HepG2 (cell line): ENCODE measurements at regions not wholly inside any gene's neighbourhood (a gene's known extent, or its start where the extent isn't known, plus 50 kb on each side); places are given as distances from the start of the nearest gene placed in this dataset.

ENCODE experiments used
- ATAC-seq: fragments of 200-7000 bp; cut with Tn5 transposase; 3 replicates; pipeline ENCODE4 v1.9.1; 2020; ENCODE audit warnings: mild to moderate bottlenecking, moderate library complexity
- BruUV-seq: library from RNA; stranded (reverse); fragments of 400-500 nt; replicated peaks from 2 replicates; lab custom pipeline; 2021; lab: Mats Ljungman, UMichigan
- CTCF ChIA-PET: fragments of 300-600 bp; formaldehyde crosslinking; extraction: SDS; loops from one replicate; lab custom pipeline; 2021; ENCODE audit warnings: low total read pairs, inconsistent platforms, low intra/inter-chr PET ratio; lab: Yijun Ruan, JAX
- POLR2A ChIA-PET: fragments of 350-600 bp; sonication (Branson Sonifier 250); formaldehyde crosslinking; loops from one replicate; lab custom pipeline; 2020; ENCODE audit warnings: antibody characterized with exemption, inconsistent platforms; lab: Yijun Ruan, JAX
- DNase-seq: peaks from one replicate; pipeline ENCODE4 v3.0.0-alpha.2; 2015; ENCODE audit warnings: low spot score
- FAIRE-seq: peaks from 3 replicates; lab custom pipeline; 2011; peaks lifted over from hg19 to GRCh38; lab: Jason Lieb, UNC
- H2AFZ ChIP-seq: one replicate; pipeline ENCODE4 v1.6.1; 2011; ENCODE audit warnings: low read length, inconsistent platforms
- H3K27ac ChIP-seq: fragments of 300-600 bp; 3 replicates; pipeline ENCODE4 v1.8.0; 2011; ENCODE audit warnings: mixed run types, mild to moderate bottlenecking, mixed read lengths, low read length, inconsistent platforms; ENCODE audit not compliant: insufficient read depth; ENCODE audit errors: extremely low read length
- H3K27me3 ChIP-seq, 2 experiments: fragments of 200-600 bp in 1 of 2; 2 replicates in 1 of 2; 3 replicates in 1 of 2; pipeline versions ENCODE4 v1.6.0 to v1.8.0; 2011; ENCODE audit warnings: low read length in 2 of 2, mild to moderate bottlenecking in 2 of 2, moderate library complexity in 2 of 2, inconsistent platforms in 1 of 2; ENCODE audit not compliant: insufficient read depth in 2 of 2, control insufficient read depth in 1 of 2
- H3K36me3 ChIP-seq, 2 experiments: fragments of 200-600 bp in 1 of 2; replicated peaks in 1 of 2; 2 replicates in 1 of 2; 3 replicates in 1 of 2; pipeline versions ENCODE4 v1.5.1 to v1.8.0; 2011; ENCODE audit warnings: low read length in 2 of 2, inconsistent platforms in 1 of 2; ENCODE audit not compliant: insufficient read depth in 2 of 2, control insufficient read depth in 1 of 2
- H3K4me1 ChIP-seq: 2 replicates; pipeline ENCODE4 v1.5.1; 2012; ENCODE audit warnings: low read length, inconsistent platforms; ENCODE audit not compliant: insufficient read depth
- H3K4me2 ChIP-seq: 2 replicates; pipeline ENCODE4 v1.6.0; 2011; ENCODE audit warnings: low read depth, low read length, inconsistent platforms
- H3K4me3 ChIP-seq, 3 experiments: fragments of 200-600 bp in 1 of 3; sonication (generic), shearing (Covaris generic) in 1 of 3; replicated peaks in 1 of 3; 2 replicates each; pipeline ENCODE4 v1.5.1; 2011 to 2016; ENCODE audit warnings: low read length in 3 of 3, inconsistent platforms in 2 of 3, low read depth in 2 of 3, mild to moderate bottlenecking in 2 of 3, control low read depth in 1 of 3, mixed read lengths in 1 of 3; ENCODE audit not compliant: insufficient read depth in 1 of 3
- H3K79me2 ChIP-seq: one replicate; pipeline ENCODE4 v1.6.1; 2011; ENCODE audit warnings: low read length, inconsistent platforms; ENCODE audit not compliant: insufficient read depth
- H3K9ac ChIP-seq: 2 replicates; pipeline ENCODE4 v1.6.0; 2011; ENCODE audit warnings: mild to moderate bottlenecking, low read depth, low read length, inconsistent platforms; ENCODE audit not compliant: insufficient read depth
- H3K9me3 ChIP-seq: 2 replicates; pipeline ENCODE4 v1.5.1; 2012; ENCODE audit warnings: mild to moderate bottlenecking, low read length
- H4K20me1 ChIP-seq: 2 replicates; pipeline ENCODE4 v1.6.0; 2011; ENCODE audit warnings: inconsistent platforms, mild to moderate bottlenecking, low read length, moderate library complexity; ENCODE audit not compliant: insufficient read depth
- HDAC1 ChIP-seq: sonication (generic); formaldehyde crosslinking; IDR thresholded peaks from 2 replicates; pipeline ENCODE4 v1.5.1; 2020; ENCODE audit warnings: mild to moderate bottlenecking, missing genetic modification reagents
- IKZF1 ChIP-seq: fragments of 450-650 bp; IDR thresholded peaks from 2 replicates; pipeline ENCODE4 v1.7.1; 2016
- MYC ChIP-seq: sonication (generic); formaldehyde crosslinking; IDR thresholded peaks from 2 replicates; pipeline ENCODE4 v1.9.0; 2021; ENCODE audit warnings: missing genetic modification reagents, borderline replicate concordance
- MZF1 ChIP-seq: sonication (generic); formaldehyde crosslinking; IDR thresholded peaks from 2 replicates; pipeline ENCODE4 v1.8.1; 2023; ENCODE audit warnings: mild to moderate bottlenecking, missing genetic modification reagents, borderline replicate concordance
- PPARG ChIP-seq: conservative IDR thresholded peaks from 2 replicates; pipeline ENCODE4 v1.6.1; 2016; ENCODE audit warnings: missing biosample characterization, missing genetic modification reagents
- SMAD3 ChIP-seq: sonication (generic); formaldehyde crosslinking; IDR thresholded peaks from 2 replicates; pipeline ENCODE4 v1.4.0; 2020; ENCODE audit warnings: missing genetic modification reagents
- STAT5B ChIP-seq: sonication (generic); formaldehyde crosslinking; IDR thresholded peaks from 2 replicates; pipeline ENCODE4 v1.4.0; 2020; ENCODE audit warnings: missing genetic modification reagents
- YEATS4 ChIP-seq: sonication (generic); formaldehyde crosslinking; IDR thresholded peaks from 2 replicates; pipeline ENCODE4 v1.4.0; 2020; ENCODE audit warnings: missing genetic modification reagents, borderline replicate concordance
- ZKSCAN8 ChIP-seq: IDR thresholded peaks from 2 replicates; pipeline ENCODE4 v1.6.1; 2016; ENCODE audit warnings: borderline replicate concordance, missing genetic modification reagents, missing compliant biosample characterization
- ZNF260 ChIP-seq: sonication (generic); formaldehyde crosslinking; IDR thresholded peaks from 2 replicates; pipeline ENCODE4 v1.4.0; 2020; ENCODE audit warnings: missing genetic modification reagents, low read depth, mild to moderate bottlenecking, borderline replicate concordance
- ZNF430 ChIP-seq: sonication (generic); formaldehyde crosslinking; IDR thresholded peaks from 2 replicates; pipeline ENCODE4 v1.9.0; 2021; ENCODE audit warnings: mild to moderate bottlenecking, missing genetic modification reagents
- ZNF446 ChIP-seq: sonication (generic); formaldehyde crosslinking; IDR thresholded peaks from 2 replicates; pipeline ENCODE4 v1.5.0; 2020; ENCODE audit warnings: mild to moderate bottlenecking, missing genetic modification reagents
- ZNF569 ChIP-seq: sonication (generic); formaldehyde crosslinking; IDR thresholded peaks from 2 replicates; pipeline ENCODE4 v1.5.0; 2020; ENCODE audit warnings: mild to moderate bottlenecking, missing genetic modification reagents, moderate library complexity, borderline replicate concordance
- ZNF850 ChIP-seq: sonication (generic); formaldehyde crosslinking; conservative IDR thresholded peaks from 2 replicates; pipeline ENCODE4 v1.9.0; 2021; ENCODE audit warnings: mild to moderate bottlenecking, missing genetic modification reagents
- WGBS: methylation state at CpG from one replicate; pipeline ENCODE4 v1.1.6; 2017; ENCODE audit warnings: low lambda C conversion rate; 5-methylcytosine and 5-hydroxymethylcytosine counted together
- in situ Hi-C: cut with HindIII; loops from 2 replicates; pipeline ENCODE4 v1.10.0; 2017; ENCODE audit warnings: low pct_unique_long_range_greater_than_20kb; ENCODE audit not compliant: extremely low pct_ligation_motif_present
- intact Hi-C: fragments of 100-400 bp; cut with micrococcal nuclease; formaldehyde crosslinking; loops from one replicate; pipeline ENCODE4 v1.10.0; 2022; ENCODE audit not compliant: unreplicated experiment
- TF ChIP-seq, protein P1 (sequence below): sonication (generic); formaldehyde crosslinking; IDR thresholded peaks from 2 replicates; pipeline ENCODE4 v1.5.1; 2020; ENCODE audit warnings: missing genetic modification reagents, mild to moderate bottlenecking, borderline replicate concordance
- TF ChIP-seq, protein P2 (sequence below): sonication (generic); formaldehyde crosslinking; IDR thresholded peaks from 2 replicates; pipeline ENCODE4 v1.4.0; 2020; ENCODE audit warnings: missing genetic modification reagents, borderline replicate concordance
- TF ChIP-seq, protein P3 (sequence below): sonication (generic); formaldehyde crosslinking; IDR thresholded peaks from 2 replicates; pipeline ENCODE4 v1.5.0; 2020; ENCODE audit warnings: missing genetic modification reagents, mild to moderate bottlenecking, borderline replicate concordance

DNA sequence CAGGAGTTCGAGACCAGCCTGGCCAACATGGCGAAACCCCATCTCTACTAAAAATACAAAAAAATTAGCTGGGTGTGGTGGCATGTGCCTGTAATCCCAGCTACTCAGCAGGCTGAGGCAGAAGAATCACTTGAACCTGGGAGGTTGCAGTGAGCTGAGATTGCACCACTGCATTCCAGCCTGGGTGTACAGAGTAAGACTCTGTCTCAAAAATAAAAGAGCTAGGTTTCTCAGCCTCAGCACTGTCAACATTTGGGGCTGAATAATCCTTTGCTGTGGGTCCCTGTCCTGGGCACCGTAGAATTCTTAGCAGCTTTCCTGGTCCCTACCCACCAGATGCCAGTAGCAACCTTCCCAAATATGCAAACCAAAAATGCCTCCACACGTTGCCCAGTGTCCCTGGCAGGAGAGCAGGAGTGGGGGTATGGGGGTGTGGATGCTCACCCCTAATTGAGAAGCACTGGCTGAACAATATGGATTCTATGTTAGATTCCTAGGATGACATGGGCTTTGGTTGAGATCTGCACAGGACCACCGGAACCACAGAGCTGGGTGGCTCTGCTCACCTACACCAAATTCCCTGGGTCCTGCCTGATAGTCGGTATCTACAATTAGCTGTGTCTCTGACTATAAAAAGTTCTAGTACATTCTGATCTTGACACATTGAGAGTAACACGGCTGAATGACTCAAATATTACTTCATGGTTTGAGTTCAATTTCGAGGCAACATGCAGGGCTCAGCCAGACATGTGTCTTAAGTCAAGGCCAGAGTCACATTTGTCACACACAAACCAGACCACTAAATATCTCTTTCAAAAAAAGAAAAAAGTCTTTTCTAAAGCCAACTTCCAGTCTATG is 577.0 kb upstream of the MDFIC2 start:
- H3K9me3 ChIP-seq = no peaks in the 10 kb centered on the region
- H3K36me3 ChIP-seq = no peaks in the 10 kb centered on the region
- H4K20me1 ChIP-seq = no peaks in the 10 kb centered on the region
- DNase-seq (no peak), ATAC-seq (no peak), FAIRE-seq (no peak)
- 19% methylated on average over 5 of the region's 8 CpGs for WGBS
- no peaks in the 10 kb centered on the region for H3K4me1 ChIP-seq
- no peak overlapping the region for H3K4me3 ChIP-seq
- H3K27me3 ChIP-seq = no peaks in the 10 kb centered on the region
- CTCF ChIA-PET = no interaction called here
- H3K27ac ChIP-seq = no peak overlapping the region
- POLR2A ChIA-PET = no interaction called here
- no peaks in the 10 kb centered on the region for H3K79me2 ChIP-seq
- in situ Hi-C loops = no loop called here
- TF ChIP-seq, protein P1, sequence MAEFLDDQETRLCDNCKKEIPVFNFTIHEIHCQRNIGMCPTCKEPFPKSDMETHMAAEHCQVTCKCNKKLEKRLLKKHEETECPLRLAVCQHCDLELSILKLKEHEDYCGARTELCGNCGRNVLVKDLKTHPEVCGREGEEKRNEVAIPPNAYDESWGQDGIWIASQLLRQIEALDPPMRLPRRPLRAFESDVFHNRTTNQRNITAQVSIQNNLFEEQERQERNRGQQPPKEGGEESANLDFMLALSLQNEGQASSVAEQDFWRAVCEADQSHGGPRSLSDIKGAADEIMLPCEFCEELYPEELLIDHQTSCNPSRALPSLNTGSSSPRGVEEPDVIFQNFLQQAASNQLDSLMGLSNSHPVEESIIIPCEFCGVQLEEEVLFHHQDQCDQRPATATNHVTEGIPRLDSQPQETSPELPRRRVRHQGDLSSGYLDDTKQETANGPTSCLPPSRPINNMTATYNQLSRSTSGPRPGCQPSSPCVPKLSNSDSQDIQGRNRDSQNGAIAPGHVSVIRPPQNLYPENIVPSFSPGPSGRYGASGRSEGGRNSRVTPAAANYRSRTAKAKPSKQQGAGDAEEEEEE (CRISPR knock-in tag) = no peak
- no peak for TF ChIP-seq ZNF430 (CRISPR knock-in tag)
- TF ChIP-seq PPARG (CRISPR knock-in tag) = no peak
- TF ChIP-seq MZF1 = no peak
- TF ChIP-seq ZKSCAN8 = no peak
- no peak for TF ChIP-seq ZNF569
- no peak for TF ChIP-seq ZNF260
- TF ChIP-seq YEATS4 = no peak
- TF ChIP-seq, protein P2, sequence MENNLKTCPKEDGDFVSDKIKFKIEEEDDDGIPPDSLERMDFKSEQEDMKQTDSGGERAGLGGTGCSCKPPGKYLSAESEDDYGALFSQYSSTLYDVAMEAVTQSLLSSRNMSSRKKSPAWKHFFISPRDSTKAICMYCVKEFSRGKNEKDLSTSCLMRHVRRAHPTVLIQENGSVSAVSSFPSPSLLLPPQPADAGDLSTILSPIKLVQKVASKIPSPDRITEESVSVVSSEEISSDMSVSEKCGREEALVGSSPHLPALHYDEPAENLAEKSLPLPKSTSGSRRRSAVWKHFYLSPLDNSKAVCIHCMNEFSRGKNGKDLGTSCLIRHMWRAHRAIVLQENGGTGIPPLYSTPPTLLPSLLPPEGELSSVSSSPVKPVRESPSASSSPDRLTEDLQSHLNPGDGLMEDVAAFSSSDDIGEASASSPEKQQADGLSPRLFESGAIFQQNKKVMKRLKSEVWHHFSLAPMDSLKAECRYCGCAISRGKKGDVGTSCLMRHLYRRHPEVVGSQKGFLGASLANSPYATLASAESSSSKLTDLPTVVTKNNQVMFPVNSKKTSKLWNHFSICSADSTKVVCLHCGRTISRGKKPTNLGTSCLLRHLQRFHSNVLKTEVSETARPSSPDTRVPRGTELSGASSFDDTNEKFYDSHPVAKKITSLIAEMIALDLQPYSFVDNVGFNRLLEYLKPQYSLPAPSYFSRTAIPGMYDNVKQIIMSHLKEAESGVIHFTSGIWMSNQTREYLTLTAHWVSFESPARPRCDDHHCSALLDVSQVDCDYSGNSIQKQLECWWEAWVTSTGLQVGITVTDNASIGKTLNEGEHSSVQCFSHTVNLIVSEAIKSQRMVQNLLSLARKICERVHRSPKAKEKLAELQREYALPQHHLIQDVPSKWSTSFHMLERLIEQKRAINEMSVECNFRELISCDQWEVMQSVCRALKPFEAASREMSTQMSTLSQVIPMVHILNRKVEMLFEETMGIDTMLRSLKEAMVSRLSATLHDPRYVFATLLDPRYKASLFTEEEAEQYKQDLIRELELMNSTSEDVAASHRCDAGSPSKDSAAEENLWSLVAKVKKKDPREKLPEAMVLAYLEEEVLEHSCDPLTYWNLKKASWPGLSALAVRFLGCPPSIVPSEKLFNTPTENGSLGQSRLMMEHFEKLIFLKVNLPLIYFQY (CRISPR knock-in tag) = no peak
- no peak for TF ChIP-seq HDAC1 (CRISPR knock-in tag)
- TF ChIP-seq SMAD3 = no peak
- no peak for TF ChIP-seq STAT5B (CRISPR knock-in tag)
- no peak for TF ChIP-seq MYC (CRISPR knock-in tag)
- no peak for TF ChIP-seq ZNF850
- no peak for TF ChIP-seq IKZF1
- TF ChIP-seq, protein P3, sequence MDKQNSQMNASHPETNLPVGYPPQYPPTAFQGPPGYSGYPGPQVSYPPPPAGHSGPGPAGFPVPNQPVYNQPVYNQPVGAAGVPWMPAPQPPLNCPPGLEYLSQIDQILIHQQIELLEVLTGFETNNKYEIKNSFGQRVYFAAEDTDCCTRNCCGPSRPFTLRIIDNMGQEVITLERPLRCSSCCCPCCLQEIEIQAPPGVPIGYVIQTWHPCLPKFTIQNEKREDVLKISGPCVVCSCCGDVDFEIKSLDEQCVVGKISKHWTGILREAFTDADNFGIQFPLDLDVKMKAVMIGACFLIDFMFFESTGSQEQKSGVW = no peak
- no peak for TF ChIP-seq ZNF446 (CRISPR knock-in tag)
- no peak overlapping the region for H2AFZ ChIP-seq
- no peak overlapping the region for H3K4me2 ChIP-seq
- no TSS peak for BruUV-seq
- intact Hi-C loops = no loop called here
- H3K9ac ChIP-seq = no peak overlapping the region
